K562 (cell line): ENCODE measurements at regions not wholly inside any gene's neighbourhood (a gene's known extent, or its start where the extent isn't known, plus 50 kb on each side); places are given as distances from the start of the nearest gene placed in this dataset.

ENCODE experiments used
- CEBPB ChIP-seq: fragments of 450-650 bp; IDR thresholded peaks from 2 replicates; pipeline ENCODE4 v1.6.1; 2016; ENCODE audit warnings: missing genetic modification characterization, missing compliant biosample characterization
- CTCF ChIP-seq, 3 experiments: IDR thresholded peaks in 2 of 3; conservative IDR thresholded peaks in 1 of 3; 2 replicates each; pipeline ENCODE4 v1.5.1; 2011 to 2012; ENCODE audit warnings: low read length in 3 of 3, mild to moderate bottlenecking in 3 of 3, control low read depth in 2 of 3, improper control_type of control experiment in 1 of 3, inconsistent platforms in 1 of 3, low read depth in 1 of 3, mixed read lengths in 1 of 3, moderate library complexity in 1 of 3; ENCODE audit not compliant: insufficient read depth in 2 of 3
- GTF2F1 ChIP-seq: IDR thresholded peaks from 2 replicates; pipeline ENCODE4 v1.6.1; 2011; ENCODE audit warnings: low read depth, low read length, improper control_type of control experiment
- MYBL2 ChIP-seq, 2 experiments: fragments of 450-650 bp in 1 of 2; sonication (generic) in 1 of 2; formaldehyde crosslinking in 1 of 2; IDR thresholded peaks; 2 replicates each; pipeline versions ENCODE4 v1.6.1 to v1.8.1; 2017 to 2022; ENCODE audit warnings: borderline replicate concordance in 1 of 2, inconsistent platforms in 1 of 2, low read depth in 1 of 2, mild to moderate bottlenecking in 1 of 2, missing genetic modification reagents in 1 of 2, moderate library complexity in 1 of 2
- ZBTB43 ChIP-seq: sonication (generic); formaldehyde crosslinking; IDR thresholded peaks from 2 replicates; pipeline ENCODE4 v1.8.0; 2023; ENCODE audit warnings: mild to moderate bottlenecking, missing genetic modification reagents

GRCh38 chr2:77999376-77999775 lies 477.2 kb upstream of the LRRTM4 start:
- TF ChIP-seq ZBTB43 (CRISPR knock-in tag), result no peak
- TF ChIP-seq MYBL2 (IDR thresholded peaks at IDR 0.05; ENCODE audit: low read depth), result no peak
- no peak for TF ChIP-seq MYBL2 (CRISPR knock-in tag; IDR thresholded peaks at IDR 0.05; ENCODE audit: borderline replicate concordance)
- no peak for TF ChIP-seq CTCF (IDR thresholded peaks at IDR 0.05 in 2 of 3, conservative IDR thresholded peaks at IDR 0.05 in 1 of 3; ENCODE audit: insufficient read depth in 2 of 3, low read depth in 1 of 3, low read length in 3 of 3)
- no peak for TF ChIP-seq CEBPB (tag)
- no peak for TF ChIP-seq GTF2F1
